ENCODE measurements at regions not wholly inside any gene's neighbourhood (a gene's known extent, or its start where the extent isn't known, plus 50 kb on each side); places are given as distances from the start of the nearest gene placed in this dataset.
"Not testable (repeated sequence)": the region's sequence is repeated elsewhere in the genome, so short reads cannot be mapped to it uniquely, and the experiment has no call there.

DNA sequence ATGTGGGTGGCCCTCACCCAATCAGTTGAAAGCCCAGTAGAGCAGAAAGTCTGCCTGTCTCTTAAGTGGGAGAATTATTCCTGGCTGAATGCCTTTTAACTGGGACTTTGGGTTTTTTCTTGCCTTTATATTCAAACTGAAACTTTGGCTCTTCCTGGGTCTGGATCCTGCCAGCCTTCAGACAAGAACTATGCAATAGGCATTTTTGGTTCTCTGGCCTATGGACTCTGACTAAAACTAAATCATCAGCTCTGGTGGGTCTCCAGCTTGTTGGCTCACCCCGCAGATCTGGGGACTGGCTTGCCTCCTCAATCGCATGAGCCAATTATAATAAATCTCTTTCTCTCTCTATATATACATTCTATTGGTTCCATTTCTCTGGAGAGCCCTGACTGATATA lies 173.0 kb upstream of the IGF1 start:
- Histone ChIP-seq H3K9me3 (peaks cover 16% of the 10 kb centered on the region), H3K36me3 (ENCODE audit: low read depth) (no peaks in the 10 kb centered on the region), H3K4me1 (ENCODE audit: low read depth) (no peaks in the 10 kb centered on the region), H3K4me3 (no peak overlapping the region)
- ATAC-seq: no peak
- intact Hi-C loops (cut with DNase I, micrococcal nuclease): no loop called here
- TF ChIP-seq, protein P1, sequence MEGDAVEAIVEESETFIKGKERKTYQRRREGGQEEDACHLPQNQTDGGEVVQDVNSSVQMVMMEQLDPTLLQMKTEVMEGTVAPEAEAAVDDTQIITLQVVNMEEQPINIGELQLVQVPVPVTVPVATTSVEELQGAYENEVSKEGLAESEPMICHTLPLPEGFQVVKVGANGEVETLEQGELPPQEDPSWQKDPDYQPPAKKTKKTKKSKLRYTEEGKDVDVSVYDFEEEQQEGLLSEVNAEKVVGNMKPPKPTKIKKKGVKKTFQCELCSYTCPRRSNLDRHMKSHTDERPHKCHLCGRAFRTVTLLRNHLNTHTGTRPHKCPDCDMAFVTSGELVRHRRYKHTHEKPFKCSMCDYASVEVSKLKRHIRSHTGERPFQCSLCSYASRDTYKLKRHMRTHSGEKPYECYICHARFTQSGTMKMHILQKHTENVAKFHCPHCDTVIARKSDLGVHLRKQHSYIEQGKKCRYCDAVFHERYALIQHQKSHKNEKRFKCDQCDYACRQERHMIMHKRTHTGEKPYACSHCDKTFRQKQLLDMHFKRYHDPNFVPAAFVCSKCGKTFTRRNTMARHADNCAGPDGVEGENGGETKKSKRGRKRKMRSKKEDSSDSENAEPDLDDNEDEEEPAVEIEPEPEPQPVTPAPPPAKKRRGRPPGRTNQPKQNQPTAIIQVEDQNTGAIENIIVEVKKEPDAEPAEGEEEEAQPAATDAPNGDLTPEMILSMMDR (IDR thresholded peaks at IDR 0.05): no peak
- no peak for DNase-seq

DNA sequence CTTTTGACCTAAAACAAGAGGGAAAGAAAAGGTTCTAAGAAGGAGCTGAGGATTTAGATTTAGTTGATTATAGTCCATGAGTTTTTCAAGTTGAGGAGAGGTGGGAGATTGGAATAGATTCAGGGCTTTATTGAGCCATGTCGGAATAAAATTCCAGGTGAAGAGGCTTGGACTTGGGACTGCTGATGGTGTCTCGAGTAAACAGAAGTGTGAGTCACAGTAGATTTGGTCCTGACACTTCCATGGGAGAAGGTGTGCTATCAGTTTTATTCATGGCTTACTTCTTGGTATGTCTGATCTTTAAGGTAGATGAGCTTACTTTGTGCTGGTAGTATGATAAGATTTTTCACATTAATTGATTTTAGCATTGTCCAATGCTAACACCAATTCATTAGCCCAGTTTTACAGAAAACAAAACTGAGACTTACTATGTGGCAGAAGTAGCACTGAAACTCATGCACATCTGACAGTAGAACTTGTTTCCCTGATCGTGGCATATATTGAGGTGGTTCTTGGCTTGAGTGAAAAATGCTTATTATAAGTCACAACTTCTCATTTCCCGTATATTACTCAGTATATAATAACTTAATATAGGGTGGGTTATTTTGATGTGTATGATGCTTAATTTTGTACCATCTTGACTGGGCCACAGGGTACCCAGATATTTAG lies 172.4 kb upstream of the IGF1 start:
- intact Hi-C loops (cut with DNase I, micrococcal nuclease): no loop called here
- H3K4me3 ChIP-seq: no peak overlapping the region
- TF ChIP-seq, protein P1 (IDR thresholded peaks at IDR 0.05): no peak
- no peaks in the 10 kb centered on the region for H3K4me1 ChIP-seq (ENCODE audit: low read depth)
- ATAC-seq (no peak), DNase-seq (no peak)
- peaks cover 12% of the 10 kb centered on the region for H3K9me3 ChIP-seq
- no peaks in the 10 kb centered on the region for H3K36me3 ChIP-seq (ENCODE audit: low read depth)

DNA sequence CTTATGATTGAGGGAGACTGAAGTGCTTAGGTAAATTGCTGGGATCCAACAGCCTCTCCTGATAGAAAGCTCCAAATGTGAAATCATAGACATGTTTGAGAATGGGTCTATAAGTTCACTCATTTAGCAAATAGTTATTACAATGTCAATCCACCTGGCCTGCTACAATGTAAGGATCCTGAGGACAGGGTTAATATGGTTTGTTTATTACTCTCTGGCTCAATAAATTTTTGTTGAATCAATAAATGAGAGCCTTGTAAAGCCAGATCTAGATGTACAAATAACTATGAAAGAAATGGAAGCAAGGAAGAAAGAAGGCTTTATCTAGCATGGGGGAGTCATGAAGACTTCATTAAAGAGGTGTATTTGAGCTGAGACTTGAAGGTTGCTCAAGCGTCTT lies 165.6 kb upstream of the IGF1 start:
- no peak overlapping the region for H3K4me3 ChIP-seq
- intact Hi-C loops (cut with DNase I, micrococcal nuclease): no loop called here
- DNase-seq (no peak), ATAC-seq (no peak)
- H3K9me3 ChIP-seq: no peaks in the 10 kb centered on the region
- H3K36me3 ChIP-seq (ENCODE audit: low read depth): no peaks in the 10 kb centered on the region
- TF ChIP-seq, protein P1 (IDR thresholded peaks at IDR 0.05): no peak
- H3K4me1 ChIP-seq (ENCODE audit: low read depth): no peaks in the 10 kb centered on the region

DNA sequence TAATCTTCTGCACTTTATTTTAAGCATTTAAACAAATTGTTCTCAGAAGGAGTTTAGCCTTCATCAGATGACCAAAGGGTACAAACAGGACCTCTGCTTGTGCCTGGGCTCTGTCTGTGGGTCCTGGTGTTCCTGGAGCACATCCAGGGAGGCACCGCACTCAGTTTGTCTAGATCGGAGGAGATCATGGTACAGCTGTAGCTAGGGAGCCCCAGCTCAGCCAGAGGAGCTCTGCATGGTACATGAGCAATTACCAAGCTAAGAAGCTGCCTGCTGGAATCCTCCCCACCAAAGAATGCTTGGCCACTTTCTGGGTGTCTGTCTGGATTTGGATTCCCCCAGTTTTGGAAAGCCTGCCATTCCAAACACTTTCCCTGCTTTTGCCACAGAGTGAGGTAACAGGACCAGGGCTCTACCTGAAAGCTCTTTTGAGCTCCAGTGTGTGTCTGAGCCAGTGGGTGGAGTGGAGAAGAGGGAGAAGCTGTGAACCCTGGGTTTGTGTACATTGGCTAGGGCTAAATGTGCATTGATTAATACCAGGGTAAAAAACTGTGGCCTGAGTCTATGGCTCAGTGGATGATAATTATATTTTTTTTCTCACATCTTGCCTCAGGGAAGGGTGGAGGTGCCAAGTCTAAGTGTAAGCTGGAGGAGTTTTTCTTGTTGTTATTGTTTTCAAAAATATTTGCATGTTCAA lies 163.7 kb upstream of the IGF1 start:
- no peak overlapping the region for H3K4me3 ChIP-seq
- intact Hi-C loops (cut with DNase I, micrococcal nuclease): no loop called here
- H3K4me1 ChIP-seq (ENCODE audit: low read depth): no peaks in the 10 kb centered on the region
- DNase-seq (no peak), ATAC-seq (no peak)
- TF ChIP-seq, protein P1 (IDR thresholded peaks at IDR 0.05): no peak
- H3K9me3 ChIP-seq: peaks cover 12% of the 10 kb centered on the region
- no peaks in the 10 kb centered on the region for H3K36me3 ChIP-seq (ENCODE audit: low read depth)

DNA sequence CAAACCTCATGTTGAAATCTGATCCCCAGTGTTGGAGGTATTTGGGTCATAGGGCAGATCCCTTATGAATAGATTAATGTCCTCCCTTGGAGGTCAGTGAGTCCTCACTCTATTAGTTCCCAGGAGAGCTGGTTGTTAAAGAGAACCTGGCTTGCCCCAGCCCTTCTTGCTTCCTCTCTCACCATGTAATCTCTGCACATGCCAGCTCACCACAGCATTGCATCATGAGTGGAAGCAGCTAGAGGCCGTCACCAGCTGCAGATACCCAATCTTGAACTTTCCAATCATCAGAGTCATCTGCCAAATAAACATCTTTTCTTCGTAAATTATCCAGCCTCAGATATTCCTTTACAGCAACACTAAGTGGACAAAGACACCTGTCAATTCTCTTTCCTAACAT lies 161.8 kb upstream of the IGF1 start:
- no peak for ATAC-seq
- Histone ChIP-seq H3K9me3 (peaks cover 12% of the 10 kb centered on the region), H3K4me1 (ENCODE audit: low read depth) (no peaks in the 10 kb centered on the region), H3K36me3 (ENCODE audit: low read depth) (no peaks in the 10 kb centered on the region), H3K4me3 (no peak overlapping the region)
- no peak for DNase-seq
- TF ChIP-seq, protein P1 (IDR thresholded peaks at IDR 0.05): no peak
- intact Hi-C loops (cut with DNase I, micrococcal nuclease): no loop called here

DNA sequence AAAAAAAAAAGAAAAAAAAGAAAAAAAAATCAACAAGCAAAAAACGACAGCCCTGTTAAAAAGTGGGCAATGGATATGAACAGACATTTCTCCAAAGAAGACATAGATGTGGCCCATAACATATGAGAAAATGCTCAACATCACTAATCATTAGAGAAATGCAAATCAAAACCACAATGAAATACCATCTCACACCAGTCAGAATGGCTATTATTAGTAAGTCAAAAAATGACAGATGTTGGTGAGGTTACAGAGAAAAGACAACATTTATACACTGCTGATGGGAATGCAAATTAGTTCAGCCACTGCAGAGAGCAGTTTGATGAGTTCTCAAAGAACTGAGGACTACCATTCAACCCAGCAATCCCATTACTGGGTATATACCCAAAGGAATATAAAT lies 160.3 kb upstream of the IGF1 start:
- DNase-seq; H3K36me3 ChIP-seq (ENCODE audit: low read depth); ATAC-seq; H3K4me3 ChIP-seq; H3K4me1 ChIP-seq (ENCODE audit: low read depth); intact Hi-C loops (cut with DNase I, micrococcal nuclease): not testable (repeated sequence)
- H3K9me3 ChIP-seq: peaks cover 12% of the 10 kb centered on the region

All from mucosa of descending colon (tissue), 3 donors.